Esophagus muscularis mucosa (tissue), 3 donors: ENCODE measurements at regions not wholly inside any gene's neighbourhood (a gene's known extent, or its start where the extent isn't known, plus 50 kb on each side); places are given as distances from the start of the nearest gene placed in this dataset.

ENCODE experiments used
- POLR2A ChIP-seq: fragments of 450-650 bp; IDR thresholded peaks from one replicate; pipeline ENCODE4 v1.6.1; 2017; ENCODE audit warnings: antibody characterized with exemption, moderate library complexity, mild to moderate bottlenecking, low read depth
- TF ChIP-seq, protein P1 (sequence below), 3 experiments: fragments of 200-600 bp in 2 of 3; fragments of 450-650 bp in 1 of 3; sonication (generic) in 2 of 3; IDR thresholded peaks; one replicate each; pipeline ENCODE4 v1.5.1; 2017 to 2019; ENCODE audit warnings: antibody characterized with exemption in 3 of 3, mild to moderate bottlenecking in 2 of 3, moderate library complexity in 1 of 3

DNA sequence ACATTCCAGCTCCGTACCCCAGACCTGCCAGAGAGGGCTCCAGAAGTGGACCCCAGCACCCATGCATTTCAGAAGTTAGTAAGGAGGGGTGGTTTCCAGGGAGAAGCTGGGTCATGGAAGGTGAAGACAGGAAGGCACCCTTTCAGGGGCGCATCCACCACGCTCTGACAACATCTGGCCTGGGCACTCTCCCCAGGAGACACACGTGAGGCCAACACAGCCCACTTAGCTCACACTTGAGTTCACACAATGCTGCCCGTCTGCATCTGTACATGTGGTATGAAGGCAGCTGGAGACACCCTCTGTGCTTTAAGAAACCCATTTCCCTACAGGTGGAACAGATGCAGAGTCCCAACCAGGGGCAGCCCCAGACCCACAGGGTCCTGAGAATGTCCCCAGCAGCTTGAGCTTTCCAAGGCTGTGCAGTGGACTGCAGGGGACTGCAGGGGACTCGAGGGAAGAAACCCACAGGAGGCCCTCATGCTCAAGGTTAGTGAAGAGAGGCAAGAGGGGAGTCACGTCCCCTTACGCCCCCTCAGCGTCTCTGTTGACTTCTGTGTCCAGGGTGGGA, 326.8 kb upstream of the IRX1 start:
- no peak for TF ChIP-seq POLR2A
- TF ChIP-seq, protein P1, sequence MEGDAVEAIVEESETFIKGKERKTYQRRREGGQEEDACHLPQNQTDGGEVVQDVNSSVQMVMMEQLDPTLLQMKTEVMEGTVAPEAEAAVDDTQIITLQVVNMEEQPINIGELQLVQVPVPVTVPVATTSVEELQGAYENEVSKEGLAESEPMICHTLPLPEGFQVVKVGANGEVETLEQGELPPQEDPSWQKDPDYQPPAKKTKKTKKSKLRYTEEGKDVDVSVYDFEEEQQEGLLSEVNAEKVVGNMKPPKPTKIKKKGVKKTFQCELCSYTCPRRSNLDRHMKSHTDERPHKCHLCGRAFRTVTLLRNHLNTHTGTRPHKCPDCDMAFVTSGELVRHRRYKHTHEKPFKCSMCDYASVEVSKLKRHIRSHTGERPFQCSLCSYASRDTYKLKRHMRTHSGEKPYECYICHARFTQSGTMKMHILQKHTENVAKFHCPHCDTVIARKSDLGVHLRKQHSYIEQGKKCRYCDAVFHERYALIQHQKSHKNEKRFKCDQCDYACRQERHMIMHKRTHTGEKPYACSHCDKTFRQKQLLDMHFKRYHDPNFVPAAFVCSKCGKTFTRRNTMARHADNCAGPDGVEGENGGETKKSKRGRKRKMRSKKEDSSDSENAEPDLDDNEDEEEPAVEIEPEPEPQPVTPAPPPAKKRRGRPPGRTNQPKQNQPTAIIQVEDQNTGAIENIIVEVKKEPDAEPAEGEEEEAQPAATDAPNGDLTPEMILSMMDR (IDR thresholded peaks at IDR 0.05), result no peak
